SU-DHL-6 (cell line): ENCODE measurements at regions not wholly inside any gene's neighbourhood (a gene's known extent, or its start where the extent isn't known, plus 50 kb on each side); places are given as distances from the start of the nearest gene placed in this dataset.
"Not testable (repeated sequence)": the region's sequence is repeated elsewhere in the genome, so short reads cannot be mapped to it uniquely, and the experiment has no call there.

Experiments
- H2AFZ ChIP-seq: fragments of 200-600 bp; sonication (generic); 2 replicates; pipeline ENCODE4 v1.6.1; 2014; ENCODE audit warnings: low read depth, mild to moderate bottlenecking, moderate library complexity, mixed read lengths, antibody characterized with exemption, low read length; ENCODE audit not compliant: severe bottlenecking
- H3F3A ChIP-seq: fragments of 200-600 bp; shearing (Covaris generic); 2 replicates; pipeline ENCODE4 v1.6.0; 2016; ENCODE audit warnings: antibody characterized with exemption, mild to moderate bottlenecking; ENCODE audit not compliant: insufficient read depth
- H3K27ac ChIP-seq: fragments of 200-600 bp; sonication (generic); 2 replicates; pipeline ENCODE4 v1.5.1; 2016; ENCODE audit warnings: low read depth, mild to moderate bottlenecking, low read length, moderate library complexity, mixed read lengths
- H3K27me3 ChIP-seq: fragments of 200-600 bp; sonication (generic), shearing (Covaris generic); 2 replicates; pipeline ENCODE4 v1.6.0; 2014; ENCODE audit warnings: mild to moderate bottlenecking, low read length
- H3K36me3 ChIP-seq: fragments of 200-600 bp; sonication (generic); 2 replicates; pipeline ENCODE4 v1.6.1; 2014; ENCODE audit warnings: mild to moderate bottlenecking, low read length, mixed read lengths
- H3K4me2 ChIP-seq: fragments of 300-600, 200-600 bp; shearing (Covaris generic), sonication (generic); 2 replicates; pipeline ENCODE4 v1.6.0; 2014; ENCODE audit warnings: low read length, low read depth, mild to moderate bottlenecking; ENCODE audit not compliant: poor library complexity, severe bottlenecking
- H3K4me3 ChIP-seq: fragments of 200-600 bp; sonication (generic); 2 replicates; pipeline ENCODE4 v1.5.1; 2014; ENCODE audit warnings: antibody characterized with exemption, low read length, mild to moderate bottlenecking, mixed read lengths; ENCODE audit not compliant: insufficient read depth, poor library complexity, severe bottlenecking
- H3K79me2 ChIP-seq: fragments of 200-600 bp; sonication (generic); 2 replicates; pipeline ENCODE4 v1.6.1; 2014; ENCODE audit warnings: mild to moderate bottlenecking, low read length, moderate library complexity; ENCODE audit not compliant: insufficient read depth
- H3K9ac ChIP-seq: fragments of 200-600 bp; sonication (generic); 2 replicates; pipeline ENCODE4 v1.7.0; 2014; ENCODE audit warnings: mild to moderate bottlenecking, low read length
- H3K9me2 ChIP-seq: fragments of 200-600 bp; sonication (generic); replicated peaks from 2 replicates; pipeline ENCODE4 v1.6.1; 2014; ENCODE audit warnings: low read length; ENCODE audit not compliant: insufficient read depth
- H3K9me3 ChIP-seq: fragments of 200-600 bp; sonication (generic); 2 replicates; pipeline ENCODE4 v1.6.1; 2014; ENCODE audit warnings: low read length, mixed read lengths; ENCODE audit not compliant: insufficient read depth
- H4K20me1 ChIP-seq: fragments of 200-600 bp; sonication (generic); 2 replicates; pipeline ENCODE4 v1.6.1; 2014; ENCODE audit warnings: low read depth, mild to moderate bottlenecking, antibody characterized with exemption, low read length, moderate library complexity, mixed read lengths
- CTCF ChIP-seq: fragments of 200-600 bp; sonication (generic); IDR thresholded peaks from one replicate; pipeline ENCODE4 v1.5.1; 2017; ENCODE audit warnings: antibody characterized with exemption, mild to moderate bottlenecking, low read length, moderate library complexity; ENCODE audit not compliant: insufficient read depth, poor library complexity, severe bottlenecking
- EZH2phosphoT487 ChIP-seq: fragments of 200-600 bp; sonication (generic), shearing (Covaris generic); conservative IDR thresholded peaks from 2 replicates; pipeline ENCODE4 v1.6.1; 2018; ENCODE audit warnings: mild to moderate bottlenecking, antibody characterized with exemption, low read length, moderate library complexity, mixed read lengths

GRCh38 chrX:6990552-6991193 lies 156.8 kb upstream of the STS start:
- Histone ChIP-seq H3K27ac (no peak overlapping the region), H3K9me2 (no peaks in the 10 kb centered on the region), H2AFZ (no peak overlapping the region), H3K4me3 (no peak overlapping the region), H3K36me3 (no peaks in the 10 kb centered on the region), H3K9ac (no peak overlapping the region), H3K27me3 (no peaks in the 10 kb centered on the region), H4K20me1 (no peaks in the 10 kb centered on the region), H3K79me2 (no peaks in the 10 kb centered on the region), H3K4me2 (no peak overlapping the region), H3K9me3 (no peaks in the 10 kb centered on the region), H3F3A (no peaks in the 10 kb centered on the region)
- TF ChIP-seq EZH2phosphoT487 (no peak), CTCF (no peak)

- Histone ChIP-seq H3K36me3 (no peaks in the 10 kb centered on the region), H3K4me2 (no peak overlapping the region), H3K79me2 (no peaks in the 10 kb centered on the region), H3F3A (no peaks in the 10 kb centered on the region), H3K9ac (no peak overlapping the region), H3K4me3 (no peak overlapping the region), H2AFZ (no peak overlapping the region), H3K27me3 (no peaks in the 10 kb centered on the region), H4K20me1 (no peaks in the 10 kb centered on the region), H3K9me2 (no peaks in the 10 kb centered on the region), H3K27ac (no peak overlapping the region), H3K9me3 (no peaks in the 10 kb centered on the region)
- TF ChIP-seq CTCF = no peak
- no peak for TF ChIP-seq EZH2phosphoT487
These were observed 157.7 kb upstream of the STS start for GRCh38 chrX:6989858-6990257.

GRCh38 chrX:6988694-6989093 lies 158.8 kb upstream of the STS start:
- not testable (repeated sequence) for H3K27me3 ChIP-seq, H3K9me2 ChIP-seq, H4K20me1 ChIP-seq, H3F3A ChIP-seq, H3K9ac ChIP-seq, H3K27ac ChIP-seq, H3K36me3 ChIP-seq, H2AFZ ChIP-seq, H3K4me3 ChIP-seq, H3K79me2 ChIP-seq, H3K4me2 ChIP-seq, H3K9me3 ChIP-seq

GRCh38 chrX:6986915-6987314 lies 160.6 kb upstream of the STS start:
- Histone ChIP-seq H3F3A (no peaks in the 10 kb centered on the region), H2AFZ (no peak overlapping the region), H4K20me1 (no peaks in the 10 kb centered on the region), H3K9me2 (no peaks in the 10 kb centered on the region), H3K4me3 (no peak overlapping the region), H3K9me3 (no peaks in the 10 kb centered on the region), H3K9ac (no peak overlapping the region), H3K27ac (no peak overlapping the region), H3K36me3 (no peaks in the 10 kb centered on the region), H3K4me2 (no peak overlapping the region), H3K27me3 (no peaks in the 10 kb centered on the region), H3K79me2 (no peaks in the 10 kb centered on the region)
- TF ChIP-seq EZH2phosphoT487 (no peak), CTCF (no peak)
